OCI-LY7 (cell line): ENCODE measurements at regions not wholly inside any gene's neighbourhood (a gene's known extent, or its start where the extent isn't known, plus 50 kb on each side); places are given as distances from the start of the nearest gene placed in this dataset.

Source experiments
- BruUV-seq: library from RNA; stranded (reverse); fragments of 400-500 nt; replicated peaks from 2 replicates; lab custom pipeline; 2021; lab: Mats Ljungman, UMichigan
- CTCF ChIA-PET: fragments of 300-600 bp; sonication (Branson Sonifier 250); formaldehyde crosslinking; loops from one replicate; lab custom pipeline; 2022; ENCODE audit warnings: antibody characterized with exemption; ENCODE audit not compliant: unreplicated experiment; lab: Charles Lee
- POLR2A ChIA-PET: fragments of 300-600 bp; sonication (Branson Sonifier 250); formaldehyde crosslinking; loops from one replicate; lab custom pipeline; 2022; ENCODE audit warnings: antibody characterized with exemption; lab: Charles Lee
- DNase-seq: peaks from one replicate; pipeline ENCODE4 v3.0.0-alpha.2; 2015; ENCODE audit warnings: low spot score
- H2AFZ ChIP-seq: fragments of 200-600 bp; sonication (generic), shearing (Covaris generic); 2 replicates; pipeline ENCODE4 v1.6.1; 2014; ENCODE audit warnings: mild to moderate bottlenecking, antibody characterized with exemption, low read length, moderate library complexity
- H3K27ac ChIP-seq: fragments of 200-600 bp; sonication (generic); 2 replicates; pipeline ENCODE4 v1.5.1; 2014; ENCODE audit warnings: mixed run types, low read depth, mild to moderate bottlenecking, moderate library complexity, low read length, inconsistent platforms; ENCODE audit not compliant: poor library complexity, severe bottlenecking
- H3K36me3 ChIP-seq: fragments of 200-600 bp; sonication (generic); 2 replicates; pipeline ENCODE4 v1.6.1; 2014; ENCODE audit warnings: mild to moderate bottlenecking, antibody characterized with exemption, low read length, moderate library complexity, mixed read lengths; ENCODE audit not compliant: insufficient read depth
- H3K4me1 ChIP-seq: fragments of 200-600 bp; sonication (generic); 2 replicates; pipeline ENCODE4 v1.5.1; 2014; ENCODE audit warnings: mild to moderate bottlenecking, low read length; ENCODE audit not compliant: insufficient read depth, poor library complexity, severe bottlenecking
- H3K4me2 ChIP-seq: fragments of 200-600 bp; sonication (generic); 2 replicates; pipeline ENCODE4 v1.6.1; 2014; ENCODE audit warnings: mild to moderate bottlenecking, low read length
- H3K4me3 ChIP-seq: fragments of 200-600 bp; sonication (generic); 2 replicates; pipeline ENCODE4 v1.5.1; 2014; ENCODE audit warnings: mild to moderate bottlenecking, low read depth, low read length; ENCODE audit not compliant: poor library complexity, severe bottlenecking
- H3K79me2 ChIP-seq: fragments of 200-600 bp; sonication (generic); 2 replicates; pipeline ENCODE4 v1.6.1; 2016; ENCODE audit warnings: low read depth, mild to moderate bottlenecking, low read length, moderate library complexity, mixed read lengths; ENCODE audit not compliant: insufficient read depth
- H3K9me2 ChIP-seq: fragments of 200-600 bp; sonication (generic); 2 replicates; pipeline ENCODE4 v1.6.1; 2016; ENCODE audit warnings: mild to moderate bottlenecking, low read length, mixed read lengths; ENCODE audit not compliant: insufficient read depth
- H3K9me3 ChIP-seq: fragments of 200-600 bp; sonication (generic); 2 replicates; pipeline ENCODE4 v1.6.1; 2014; ENCODE audit warnings: mild to moderate bottlenecking, mixed run types, low read length, mixed read lengths
- H4K20me1 ChIP-seq: fragments of 200-600 bp; sonication (generic); 2 replicates; pipeline ENCODE4 v1.6.1; 2014; ENCODE audit warnings: mild to moderate bottlenecking, antibody characterized with exemption, low read length, moderate library complexity, mixed read lengths; ENCODE audit not compliant: insufficient read depth
- EZH2phosphoT487 ChIP-seq: fragments of 200-600 bp; sonication (generic); IDR thresholded peaks from 2 replicates; pipeline ENCODE4 v1.6.1; 2018; ENCODE audit warnings: low read depth, borderline replicate concordance, mild to moderate bottlenecking, mixed run types, antibody characterized with exemption, low read length, moderate library complexity, mixed read lengths
- intact Hi-C: fragments of 100-400 bp; cut with micrococcal nuclease; formaldehyde crosslinking; loops from one replicate; pipeline ENCODE4 v1.10.0; 2022; ENCODE audit not compliant: unreplicated experiment
- TF ChIP-seq, protein P1 (sequence below): fragments of 200-600 bp; sonication (generic); conservative IDR thresholded peaks from 2 replicates; pipeline ENCODE4 v1.5.1; 2014; ENCODE audit warnings: mild to moderate bottlenecking, antibody characterized with exemption, low read length, moderate library complexity, mixed read lengths

DNA sequence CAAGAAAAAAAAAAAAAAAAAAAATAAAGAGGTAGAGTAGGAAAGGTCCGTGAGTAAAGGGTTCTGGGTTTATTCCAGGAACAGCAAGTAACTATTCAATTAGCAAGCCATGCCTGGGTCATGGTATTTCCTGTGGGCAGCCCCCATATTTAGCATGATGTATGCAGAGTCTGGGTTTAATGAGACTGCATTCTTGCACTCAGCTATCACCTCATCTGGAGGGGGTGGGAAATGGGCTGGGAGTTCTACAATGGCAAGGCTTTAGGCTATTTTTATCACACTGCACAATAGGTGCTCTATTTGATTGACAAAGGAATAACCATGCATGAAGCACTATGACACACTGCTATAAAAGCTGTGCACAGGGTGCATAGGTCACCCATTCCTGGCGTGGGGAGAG, 104.0 kb upstream of the CCL2 start:
- H3K4me2 ChIP-seq = no peak overlapping the region
- no peak overlapping the region for H2AFZ ChIP-seq
- ChIA-PET CTCF (no interaction called here), POLR2A (interaction anchor here (0.7 kb wide), 1 partner anchor 291 kb away, joined by 4 read pairs; no protein-coding TSS in a partner anchor)
- H3K9me3 ChIP-seq = no peaks in the 10 kb centered on the region
- no peaks in the 10 kb centered on the region for H4K20me1 ChIP-seq
- no peak overlapping the region for H3K27ac ChIP-seq
- BruUV-seq = no TSS peak
- no peaks in the 10 kb centered on the region for H3K36me3 ChIP-seq
- DNase-seq = no peak
- no peaks in the 10 kb centered on the region for H3K9me2 ChIP-seq
- TF ChIP-seq, protein P1, sequence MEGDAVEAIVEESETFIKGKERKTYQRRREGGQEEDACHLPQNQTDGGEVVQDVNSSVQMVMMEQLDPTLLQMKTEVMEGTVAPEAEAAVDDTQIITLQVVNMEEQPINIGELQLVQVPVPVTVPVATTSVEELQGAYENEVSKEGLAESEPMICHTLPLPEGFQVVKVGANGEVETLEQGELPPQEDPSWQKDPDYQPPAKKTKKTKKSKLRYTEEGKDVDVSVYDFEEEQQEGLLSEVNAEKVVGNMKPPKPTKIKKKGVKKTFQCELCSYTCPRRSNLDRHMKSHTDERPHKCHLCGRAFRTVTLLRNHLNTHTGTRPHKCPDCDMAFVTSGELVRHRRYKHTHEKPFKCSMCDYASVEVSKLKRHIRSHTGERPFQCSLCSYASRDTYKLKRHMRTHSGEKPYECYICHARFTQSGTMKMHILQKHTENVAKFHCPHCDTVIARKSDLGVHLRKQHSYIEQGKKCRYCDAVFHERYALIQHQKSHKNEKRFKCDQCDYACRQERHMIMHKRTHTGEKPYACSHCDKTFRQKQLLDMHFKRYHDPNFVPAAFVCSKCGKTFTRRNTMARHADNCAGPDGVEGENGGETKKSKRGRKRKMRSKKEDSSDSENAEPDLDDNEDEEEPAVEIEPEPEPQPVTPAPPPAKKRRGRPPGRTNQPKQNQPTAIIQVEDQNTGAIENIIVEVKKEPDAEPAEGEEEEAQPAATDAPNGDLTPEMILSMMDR = no peak
- no peak for TF ChIP-seq EZH2phosphoT487
- no peak overlapping the region for H3K4me3 ChIP-seq
- no peaks in the 10 kb centered on the region for H3K79me2 ChIP-seq
- no peaks in the 10 kb centered on the region for H3K4me1 ChIP-seq
- intact Hi-C loops = no loop called here

GRCh38 chr17:34153991-34154390, 101.1 kb upstream of the CCL2 start:
- Histone ChIP-seq H2AFZ (no peak overlapping the region), H3K9me2 (no peaks in the 10 kb centered on the region), H3K9me3 (no peaks in the 10 kb centered on the region), H3K27ac (no peak overlapping the region), H3K4me1 (no peaks in the 10 kb centered on the region), H3K36me3 (no peaks in the 10 kb centered on the region), H3K4me2 (no peak overlapping the region), H4K20me1 (no peaks in the 10 kb centered on the region), H3K4me3 (no peak overlapping the region), H3K79me2 (no peaks in the 10 kb centered on the region)
- CTCF ChIA-PET = no interaction called here
- no peak for DNase-seq
- TF ChIP-seq EZH2phosphoT487 = no peak
- intact Hi-C loops = no loop called here
- BruUV-seq = no TSS peak
- POLR2A ChIA-PET = interaction anchor here (0.9 kb wide), 1 partner anchor 13 kb away, joined by 3 read pairs; no protein-coding TSS in a partner anchor

DNA sequence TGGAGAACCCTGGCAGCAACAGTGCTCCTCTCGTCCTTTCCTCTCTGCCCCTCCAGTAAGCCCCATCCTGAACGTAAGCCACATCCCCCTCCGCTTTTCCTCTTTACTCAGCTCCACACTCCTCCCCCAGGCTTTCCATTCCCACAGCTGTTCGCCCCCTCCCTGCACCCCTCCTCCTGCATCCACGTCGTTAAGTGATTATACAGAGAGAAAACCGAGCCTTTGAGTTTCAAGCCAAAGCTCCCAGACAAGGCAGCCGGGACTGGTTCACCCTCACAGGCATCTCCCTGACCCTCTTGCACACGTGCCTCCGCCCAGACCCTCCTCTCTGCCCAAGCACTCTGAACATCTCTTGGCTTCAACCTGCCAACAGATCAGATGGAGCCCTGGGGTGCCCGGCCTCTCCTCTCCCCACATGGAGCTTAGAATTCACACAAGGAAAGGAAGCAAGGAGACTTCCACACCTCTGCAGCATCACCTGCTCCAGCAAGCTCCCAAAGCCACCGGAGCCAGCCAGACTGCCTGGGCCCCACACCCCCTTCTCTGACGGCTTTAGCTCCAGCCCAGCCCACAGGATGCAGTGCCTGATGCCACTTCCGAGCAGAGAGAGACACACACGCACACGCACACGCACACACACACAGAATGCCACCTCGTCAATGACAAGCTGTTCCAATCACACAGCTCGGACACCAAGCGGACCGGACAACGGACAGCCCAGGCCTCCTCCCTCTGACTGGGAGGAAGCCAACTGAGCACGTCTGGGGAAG, 99.9 kb upstream of the CCL2 start:
- H4K20me1 ChIP-seq = no peaks in the 10 kb centered on the region
- H3K9me3 ChIP-seq = no peaks in the 10 kb centered on the region
- no peak overlapping the region for H2AFZ ChIP-seq
- H3K9me2 ChIP-seq = no peaks in the 10 kb centered on the region
- no peak overlapping the region for H3K27ac ChIP-seq
- no peak overlapping the region for H3K4me2 ChIP-seq
- intact Hi-C loops = no loop called here
- no peaks in the 10 kb centered on the region for H3K36me3 ChIP-seq
- DNase-seq = no peak
- no peaks in the 10 kb centered on the region for H3K4me1 ChIP-seq
- H3K4me3 ChIP-seq = no peak overlapping the region
- CTCF ChIA-PET = no interaction called here
- TF ChIP-seq, protein P1 = no peak
- TF ChIP-seq EZH2phosphoT487 = no peak
- H3K79me2 ChIP-seq = no peaks in the 10 kb centered on the region
- POLR2A ChIA-PET = interaction anchor here (0.7 kb wide), 1 partner anchor 20 kb away, joined by 8 read pairs; no protein-coding TSS in a partner anchor
- BruUV-seq = no TSS peak
